Mesenchymal stem cell (in vitro differentiated cells and primary cell): ENCODE measurements at regions not wholly inside any gene's neighbourhood (a gene's known extent, or its start where the extent isn't known, plus 50 kb on each side); places are given as distances from the start of the nearest gene placed in this dataset.

Experiments used
- DNase-seq: peaks from one replicate; pipeline ENCODE4 v3.0.0-alpha.2; 2013
- H2AFZ ChIP-seq: one replicate; pipeline ENCODE4 v1.6.1; 2013; ENCODE audit warnings: low read depth, mild to moderate bottlenecking, control low read depth, inconsistent platforms, low read length, moderate library complexity
- H2AK5ac ChIP-seq: 2 replicates; pipeline ENCODE4 v1.6.1; 2013; ENCODE audit warnings: low read length, moderate library complexity, mild to moderate bottlenecking, inconsistent platforms; ENCODE audit not compliant: severe bottlenecking
- H2BK120ac ChIP-seq: one replicate; pipeline ENCODE4 v1.6.1; 2013; ENCODE audit warnings: low read depth, mild to moderate bottlenecking, inconsistent platforms, low read length, moderate library complexity
- H2BK12ac ChIP-seq, 2 experiments: one replicate each; pipeline ENCODE4 v1.6.1; 2013; ENCODE audit warnings: inconsistent platforms in 2 of 2, low read length in 2 of 2, mild to moderate bottlenecking in 2 of 2, moderate library complexity in 2 of 2, control low read depth in 1 of 2
- H2BK15ac ChIP-seq: one replicate; pipeline ENCODE4 v1.6.1; 2013; ENCODE audit warnings: mild to moderate bottlenecking, low read depth, inconsistent platforms; ENCODE audit not compliant: poor library complexity, severe bottlenecking
- H2BK5ac ChIP-seq: 2 replicates; pipeline ENCODE4 v1.6.1; 2013; ENCODE audit warnings: low read depth, mild to moderate bottlenecking, low read length, control low read depth, inconsistent platforms; ENCODE audit not compliant: poor library complexity, severe bottlenecking
- H3K14ac ChIP-seq, 2 experiments: one replicate each; pipeline ENCODE4 v1.6.1; 2013; ENCODE audit warnings: inconsistent platforms in 2 of 2, low read length in 2 of 2, control low read depth in 1 of 2, mild to moderate bottlenecking in 1 of 2, moderate library complexity in 1 of 2
- H3K18ac ChIP-seq, 2 experiments: one replicate each; pipeline ENCODE4 v1.6.1; 2013; ENCODE audit warnings: inconsistent platforms in 2 of 2, low read length in 2 of 2, control low read depth in 1 of 2, low read depth in 1 of 2, mild to moderate bottlenecking in 1 of 2
- H3K23ac ChIP-seq, 2 experiments: one replicate each; pipeline ENCODE4 v1.6.1; 2013; ENCODE audit warnings: inconsistent platforms in 2 of 2, low read length in 2 of 2, mild to moderate bottlenecking in 2 of 2, moderate library complexity in 2 of 2, control low read depth in 1 of 2
- H3K27ac ChIP-seq: 2 replicates; pipeline ENCODE4 v1.5.1; 2013; ENCODE audit warnings: mild to moderate bottlenecking, moderate library complexity, low read length, control low read depth, inconsistent platforms; ENCODE audit not compliant: poor library complexity, severe bottlenecking
- H3K27me3 ChIP-seq, 2 experiments: 2 replicates each; pipeline versions ENCODE4 v1.6.1 to v1.7.0; 2013; ENCODE audit warnings: low read length in 2 of 2, mild to moderate bottlenecking in 2 of 2, moderate library complexity in 2 of 2, control low read depth in 1 of 2, inconsistent platforms in 1 of 2; ENCODE audit not compliant: control insufficient read depth in 1 of 2, insufficient read depth in 1 of 2
- H3K36me3 ChIP-seq, 2 experiments: 2 replicates each; pipeline versions ENCODE4 v1.6.1 to v1.7.0; 2013; ENCODE audit warnings: low read length in 2 of 2, control low read depth in 1 of 2, inconsistent platforms in 1 of 2, low read depth in 1 of 2, mild to moderate bottlenecking in 1 of 2; ENCODE audit not compliant: insufficient read depth in 2 of 2, control insufficient read depth in 1 of 2
- H3K4ac ChIP-seq, 2 experiments: one replicate each; pipeline ENCODE4 v1.6.1; 2013; ENCODE audit warnings: inconsistent platforms in 2 of 2, low read length in 2 of 2, mild to moderate bottlenecking in 2 of 2, moderate library complexity in 2 of 2, control low read depth in 1 of 2, low read depth in 1 of 2
- H3K4me1 ChIP-seq: 2 replicates; pipeline ENCODE4 v1.6.1; 2013; ENCODE audit warnings: low read depth, low read length, control low read depth; ENCODE audit not compliant: control insufficient read depth, insufficient read depth
- H3K4me2 ChIP-seq: 2 replicates; pipeline ENCODE4 v1.6.1; 2013; ENCODE audit warnings: low read length, mild to moderate bottlenecking, inconsistent platforms; ENCODE audit not compliant: poor library complexity, severe bottlenecking
- H3K4me3 ChIP-seq, 2 experiments: 2 replicates each; pipeline versions ENCODE4 v1.5.1 to v1.7.0; 2013; ENCODE audit warnings: low read length in 2 of 2, mild to moderate bottlenecking in 2 of 2, control low read depth in 1 of 2, low read depth in 1 of 2; ENCODE audit not compliant: insufficient read depth in 1 of 2
- H3K79me1 ChIP-seq: replicated peaks from 2 replicates; pipeline ENCODE4 v1.6.1; 2013; ENCODE audit warnings: mild to moderate bottlenecking, control low read depth, low read length, inconsistent platforms; ENCODE audit not compliant: poor library complexity, severe bottlenecking
- H3K9ac ChIP-seq: 2 replicates; pipeline ENCODE4 v1.7.0; 2013; ENCODE audit warnings: mild to moderate bottlenecking, low read length, moderate library complexity
- H3K9me3 ChIP-seq: 2 replicates; pipeline ENCODE4 v1.7.0; 2013; ENCODE audit warnings: mild to moderate bottlenecking, low read length; ENCODE audit not compliant: control insufficient read depth
- H4K8ac ChIP-seq: one replicate; pipeline ENCODE4 v1.6.1; 2013; ENCODE audit warnings: inconsistent platforms, mild to moderate bottlenecking, low read length, moderate library complexity
- H4K91ac ChIP-seq: one replicate; pipeline ENCODE4 v1.6.1; 2013; ENCODE audit warnings: mild to moderate bottlenecking, low read length, inconsistent platforms
- WGBS: methylation state at CpG from one replicate; pipeline ENCODE4 v1.1.7; 2013; ENCODE audit warnings: mixed read lengths; 5-methylcytosine and 5-hydroxymethylcytosine counted together

- no peaks in the 10 kb centered on the region for H3K27me3 ChIP-seq
- H3K23ac ChIP-seq, result no peak overlapping the region
- no peak overlapping the region for H3K18ac ChIP-seq
- no peak overlapping the region for H3K4me3 ChIP-seq
- H3K27ac ChIP-seq, result no peak overlapping the region
- H2BK5ac ChIP-seq, result no peak overlapping the region
- no peak for DNase-seq
- H3K4me2 ChIP-seq, result no peak overlapping the region
- no peak overlapping the region for H2AFZ ChIP-seq
- no peak overlapping the region for H3K9ac ChIP-seq
- H3K79me1 ChIP-seq, result no peaks in the 10 kb centered on the region
- no peak overlapping the region for H2BK12ac ChIP-seq
- H2BK120ac ChIP-seq, result no peak overlapping the region
- H3K4me1 ChIP-seq, result no peaks in the 10 kb centered on the region
- H3K36me3 ChIP-seq, result no peaks in the 10 kb centered on the region
- H4K8ac ChIP-seq, result no peak overlapping the region
- H2BK15ac ChIP-seq, result no peak overlapping the region
- H3K14ac ChIP-seq, result no peak overlapping the region
- no peak overlapping the region for H3K4ac ChIP-seq
- H3K9me3 ChIP-seq, result peaks cover 3% of the 10 kb centered on the region
- WGBS, result 80% methylated on average over 3 of the region's 3 CpGs
- no peak overlapping the region for H2AK5ac ChIP-seq
- H4K91ac ChIP-seq, result no peak overlapping the region
Measured at GRCh38 chr4:59650861-59651260, 1549.3 kb upstream of the ADGRL3 start.

DNA sequence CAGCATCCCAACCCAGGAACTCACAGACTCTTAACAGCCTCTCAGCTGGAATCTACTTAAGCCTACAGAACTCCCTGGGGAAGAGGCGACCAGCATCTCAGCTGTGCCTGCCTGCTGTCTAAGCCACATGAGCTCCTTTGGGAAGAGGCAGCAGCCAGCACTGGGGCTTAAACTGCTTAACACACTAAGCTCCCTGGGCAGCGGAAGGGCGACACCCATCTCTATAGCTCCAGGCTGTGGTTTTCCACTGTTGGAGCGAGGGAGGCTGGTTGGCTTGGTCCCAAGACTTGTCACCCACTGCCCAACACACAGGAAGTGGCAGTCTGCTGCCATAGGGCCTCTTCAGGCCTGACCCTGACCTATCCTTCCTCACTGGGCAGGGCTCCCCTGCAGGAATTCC is 1544.1 kb upstream of the ADGRL3 start:
- Histone ChIP-seq H2AK5ac (no peak overlapping the region), H3K23ac (no peak overlapping the region), H3K18ac (no peak overlapping the region), H3K4me2 (no peak overlapping the region), H3K36me3 (no peaks in the 10 kb centered on the region), H2AFZ (no peak overlapping the region), H2BK120ac (no peak overlapping the region), H3K27ac (no peak overlapping the region), H2BK15ac (no peak overlapping the region), H3K4me3 (no peak overlapping the region), H3K4ac (no peak overlapping the region), H2BK5ac (no peak overlapping the region), H4K8ac (no peak overlapping the region), H2BK12ac (no peak overlapping the region), H3K79me1 (no peaks in the 10 kb centered on the region), H3K9me3 (peaks cover 15% of the 10 kb centered on the region), H3K9ac (no peak overlapping the region), H3K27me3 (no peaks in the 10 kb centered on the region), H3K14ac (no peak overlapping the region), H4K91ac (no peak overlapping the region), H3K4me1 (no peaks in the 10 kb centered on the region)
- 87% methylated on average over 4 of the region's 4 CpGs for WGBS
- DNase-seq, result no peak

DNA sequence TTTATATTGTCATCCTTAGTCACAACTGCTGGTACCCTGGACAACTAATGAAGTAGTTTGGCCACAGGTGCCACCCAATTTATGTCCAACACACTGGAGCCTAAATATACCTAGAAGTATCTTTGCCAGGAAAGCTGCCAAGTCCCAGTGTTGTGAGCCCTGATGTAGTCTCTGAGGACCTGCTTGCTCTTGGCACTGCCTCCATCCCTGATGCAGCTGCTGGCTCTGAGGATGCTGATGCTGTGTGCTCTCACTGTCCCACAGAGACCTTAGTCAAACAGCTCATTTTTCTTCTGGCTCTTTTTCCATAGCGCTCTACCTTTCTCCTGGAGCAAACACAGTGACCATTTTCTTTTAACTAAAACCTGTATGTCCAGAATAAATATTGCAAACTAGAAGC is 1535.4 kb upstream of the ADGRL3 start:
- H3K27ac ChIP-seq, result no peak overlapping the region
- no peak overlapping the region for H2AK5ac ChIP-seq
- H3K4me3 ChIP-seq, result no peak overlapping the region
- H3K36me3 ChIP-seq, result no peaks in the 10 kb centered on the region
- no peak overlapping the region for H3K18ac ChIP-seq
- no peaks in the 10 kb centered on the region for H3K4me1 ChIP-seq
- H2BK15ac ChIP-seq, result no peak overlapping the region
- no peak overlapping the region for H4K91ac ChIP-seq
- H3K4me2 ChIP-seq, result no peak overlapping the region
- H4K8ac ChIP-seq, result no peak overlapping the region
- 100% methylated on average over 1 of the region's 1 CpG for WGBS
- no peak for DNase-seq
- no peak overlapping the region for H3K14ac ChIP-seq
- no peaks in the 10 kb centered on the region for H3K79me1 ChIP-seq
- H3K23ac ChIP-seq, result no peak overlapping the region
- no peak overlapping the region for H2BK5ac ChIP-seq
- no peak overlapping the region for H2BK12ac ChIP-seq
- H2BK120ac ChIP-seq, result no peak overlapping the region
- H3K9ac ChIP-seq, result no peak overlapping the region
- no peaks in the 10 kb centered on the region for H3K9me3 ChIP-seq
- H3K27me3 ChIP-seq, result no peaks in the 10 kb centered on the region
- H3K4ac ChIP-seq, result no peak overlapping the region
- no peak overlapping the region for H2AFZ ChIP-seq

DNA sequence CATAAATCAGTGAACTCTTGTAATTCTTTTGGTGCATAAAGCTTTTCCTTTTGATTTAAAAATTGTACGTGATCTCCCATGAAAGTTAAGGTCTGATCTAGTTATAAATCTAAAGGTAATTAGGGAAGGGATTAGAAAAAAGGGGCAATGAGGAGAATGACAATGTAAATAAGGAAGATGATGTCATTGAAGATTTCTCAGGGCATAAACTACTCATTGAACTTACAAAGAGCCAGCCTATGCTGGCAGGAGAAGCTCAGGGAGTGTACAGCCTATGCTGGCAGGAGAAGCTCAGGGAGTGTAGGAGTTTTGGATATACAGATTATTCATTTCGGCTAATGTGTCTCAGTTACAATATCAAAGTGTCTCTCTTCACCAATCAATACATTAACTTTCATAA is 1533.5 kb upstream of the ADGRL3 start:
- 83% methylated on average over 1 of the region's 2 CpGs for WGBS
- H2BK5ac ChIP-seq, result no peak overlapping the region
- no peak overlapping the region for H3K14ac ChIP-seq
- H2AFZ ChIP-seq, result no peak overlapping the region
- no peaks in the 10 kb centered on the region for H3K9me3 ChIP-seq
- H3K23ac ChIP-seq, result no peak overlapping the region
- no peaks in the 10 kb centered on the region for H3K27me3 ChIP-seq
- no peaks in the 10 kb centered on the region for H3K79me1 ChIP-seq
- no peak overlapping the region for H3K9ac ChIP-seq
- no peak overlapping the region for H3K27ac ChIP-seq
- no peak overlapping the region for H3K4me3 ChIP-seq
- H3K18ac ChIP-seq, result no peak overlapping the region
- no peaks in the 10 kb centered on the region for H3K4me1 ChIP-seq
- H2AK5ac ChIP-seq, result no peak overlapping the region
- H2BK12ac ChIP-seq, result no peak overlapping the region
- no peak overlapping the region for H2BK120ac ChIP-seq
- no peak overlapping the region for H3K4ac ChIP-seq
- H4K8ac ChIP-seq, result no peak overlapping the region
- no peak for DNase-seq
- no peak overlapping the region for H3K4me2 ChIP-seq
- H3K36me3 ChIP-seq, result no peaks in the 10 kb centered on the region
- H2BK15ac ChIP-seq, result no peak overlapping the region
- H4K91ac ChIP-seq, result no peak overlapping the region
